ENCODE measurements at regions not wholly inside any gene's neighbourhood (a gene's known extent, or its start where the extent isn't known, plus 50 kb on each side); places are given as distances from the start of the nearest gene placed in this dataset.

DNA sequence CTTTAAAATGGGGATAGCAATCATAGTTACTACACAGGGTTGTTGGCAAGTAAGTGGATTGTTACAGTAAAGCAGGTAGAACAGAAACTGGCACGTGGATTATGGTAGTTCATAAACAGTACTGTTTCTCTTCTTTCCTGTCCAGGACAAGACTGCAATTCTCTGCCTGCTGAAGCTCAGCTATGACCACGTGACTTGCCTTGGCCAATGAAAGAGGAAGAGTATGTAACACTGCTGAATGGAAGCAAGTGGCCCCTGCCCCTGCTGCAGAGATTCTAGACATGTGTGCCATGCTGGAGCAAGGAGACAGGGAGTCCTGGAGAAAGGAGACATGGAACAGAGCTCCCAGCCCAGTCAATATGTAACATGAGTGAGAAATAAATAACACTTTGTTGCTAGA lies 66.6 kb upstream of the TOX3 start:
- TF ChIP-seq, protein P1, sequence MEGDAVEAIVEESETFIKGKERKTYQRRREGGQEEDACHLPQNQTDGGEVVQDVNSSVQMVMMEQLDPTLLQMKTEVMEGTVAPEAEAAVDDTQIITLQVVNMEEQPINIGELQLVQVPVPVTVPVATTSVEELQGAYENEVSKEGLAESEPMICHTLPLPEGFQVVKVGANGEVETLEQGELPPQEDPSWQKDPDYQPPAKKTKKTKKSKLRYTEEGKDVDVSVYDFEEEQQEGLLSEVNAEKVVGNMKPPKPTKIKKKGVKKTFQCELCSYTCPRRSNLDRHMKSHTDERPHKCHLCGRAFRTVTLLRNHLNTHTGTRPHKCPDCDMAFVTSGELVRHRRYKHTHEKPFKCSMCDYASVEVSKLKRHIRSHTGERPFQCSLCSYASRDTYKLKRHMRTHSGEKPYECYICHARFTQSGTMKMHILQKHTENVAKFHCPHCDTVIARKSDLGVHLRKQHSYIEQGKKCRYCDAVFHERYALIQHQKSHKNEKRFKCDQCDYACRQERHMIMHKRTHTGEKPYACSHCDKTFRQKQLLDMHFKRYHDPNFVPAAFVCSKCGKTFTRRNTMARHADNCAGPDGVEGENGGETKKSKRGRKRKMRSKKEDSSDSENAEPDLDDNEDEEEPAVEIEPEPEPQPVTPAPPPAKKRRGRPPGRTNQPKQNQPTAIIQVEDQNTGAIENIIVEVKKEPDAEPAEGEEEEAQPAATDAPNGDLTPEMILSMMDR (IDR thresholded peaks at IDR 0.05): no peak
- no peak for TF ChIP-seq POLR2A (IDR thresholded peaks at IDR 0.05)
